ENCODE measurements at regions not wholly inside any gene's neighbourhood (a gene's known extent, or its start where the extent isn't known, plus 50 kb on each side); places are given as distances from the start of the nearest gene placed in this dataset.

DNA sequence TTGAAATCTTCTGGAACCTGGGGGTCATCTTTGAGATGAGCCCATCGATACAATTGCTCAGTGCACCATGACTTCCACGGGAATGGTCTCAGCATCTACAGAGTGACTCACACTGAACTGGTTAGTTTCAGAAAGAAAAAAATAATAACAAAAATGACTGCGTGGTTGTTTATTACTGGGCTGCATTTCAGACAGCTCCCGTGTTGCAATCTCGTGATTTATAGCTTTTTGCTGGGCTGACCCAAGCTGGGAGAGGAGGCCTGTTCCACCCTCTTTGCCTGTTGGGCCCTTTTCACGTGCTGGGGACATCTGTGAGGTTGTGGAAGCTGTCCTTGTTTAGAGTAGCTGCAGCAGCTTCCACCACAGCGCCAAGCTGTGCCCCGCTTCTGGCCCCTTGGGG is 225.5 kb downstream of the BMP7 start:
- Histone ChIP-seq H3K9me3 (ENCODE audit: control insufficient read depth in 1 of 2, low read length in 2 of 2) (no peaks in the 10 kb centered on the region), H3K27ac (ENCODE audit: low read length) (no peak overlapping the region), H3K36me3 (ENCODE audit: control insufficient read depth in 1 of 2, insufficient read depth in 2 of 2, low read length in 2 of 2) (no peaks in the 10 kb centered on the region), H3K27me3 (ENCODE audit: low read depth, low read length) (no peaks in the 10 kb centered on the region), H3K4me3 (ENCODE audit: low read depth in 1 of 2, low read length in 2 of 2) (no peak overlapping the region), H3K4me1 (ENCODE audit: control insufficient read depth in 1 of 2, insufficient read depth in 2 of 2, low read length in 2 of 2) (peaks cover 0 to 18% of the 10 kb centered on the region in 2 donors)

DNA sequence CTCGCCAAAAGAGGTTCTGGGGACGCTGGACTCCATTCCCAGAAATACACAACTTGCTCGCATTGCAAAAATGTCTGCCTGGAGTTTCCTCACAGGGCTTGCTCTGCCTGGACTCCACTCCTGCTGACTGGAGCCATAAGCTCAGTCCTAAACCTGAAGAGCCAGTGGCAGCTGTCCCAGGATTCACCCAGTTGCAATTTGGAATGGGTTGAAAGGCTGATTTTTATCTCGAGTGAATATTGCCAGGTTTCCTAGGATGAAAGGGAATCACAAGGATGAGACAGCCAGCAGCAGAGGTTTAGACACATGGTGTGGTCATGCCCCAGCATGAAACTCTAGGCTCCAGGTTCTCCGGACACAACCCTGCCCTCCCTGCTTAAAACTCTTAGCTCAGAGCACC is 223.3 kb downstream of the BMP7 start:
- Histone ChIP-seq H3K36me3 (ENCODE audit: control insufficient read depth in 1 of 2, insufficient read depth in 2 of 2, low read length in 2 of 2) (no peaks in the 10 kb centered on the region), H3K4me3 (ENCODE audit: low read depth in 1 of 2, low read length in 2 of 2) (no peak overlapping the region), H3K4me1 (ENCODE audit: control insufficient read depth in 1 of 2, insufficient read depth in 2 of 2, low read length in 2 of 2) (peaks cover 0 to 18% of the 10 kb centered on the region in 2 donors), H3K27ac (ENCODE audit: low read length) (no peak overlapping the region), H3K9me3 (ENCODE audit: control insufficient read depth in 1 of 2, low read length in 2 of 2) (no peaks in the 10 kb centered on the region), H3K27me3 (ENCODE audit: low read depth, low read length) (no peaks in the 10 kb centered on the region)

DNA sequence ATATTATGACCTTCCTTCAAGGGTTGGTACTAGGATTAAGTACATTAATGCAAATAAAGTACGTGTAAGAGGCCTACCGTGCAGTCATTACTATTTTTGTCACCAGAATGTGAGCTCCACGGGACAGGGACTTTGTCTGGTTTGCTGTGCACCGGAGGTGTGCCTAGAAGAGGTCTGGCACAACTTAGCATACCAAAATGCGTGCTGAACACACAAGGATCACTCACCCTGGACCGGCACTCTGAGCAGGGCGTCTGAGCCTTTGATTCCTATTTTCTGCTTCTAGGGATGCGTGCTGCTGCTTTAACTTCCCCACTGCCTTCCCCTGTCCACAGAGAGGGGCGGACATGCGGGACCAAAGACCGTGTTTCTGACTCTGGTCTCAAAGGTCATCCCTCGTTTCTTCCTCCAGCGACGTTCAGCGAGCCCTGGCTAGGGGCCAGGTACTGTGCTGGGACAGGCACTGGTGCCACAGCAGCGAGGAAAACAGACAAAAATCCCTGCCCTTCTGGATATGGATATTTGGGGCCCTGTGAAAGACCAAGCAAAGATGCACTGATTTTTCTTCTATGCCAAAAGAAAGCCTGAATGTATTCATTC is 222.7 kb downstream of the BMP7 start:
- Histone ChIP-seq H3K27me3 (ENCODE audit: low read depth, low read length) (no peaks in the 10 kb centered on the region), H3K9me3 (ENCODE audit: control insufficient read depth in 1 of 2, low read length in 2 of 2) (no peaks in the 10 kb centered on the region), H3K4me3 (ENCODE audit: low read depth in 1 of 2, low read length in 2 of 2) (no peak overlapping the region), H3K36me3 (ENCODE audit: control insufficient read depth in 1 of 2, insufficient read depth in 2 of 2, low read length in 2 of 2) (no peaks in the 10 kb centered on the region), H3K4me1 (ENCODE audit: control insufficient read depth in 1 of 2, insufficient read depth in 2 of 2, low read length in 2 of 2) (peaks cover 0 to 18% of the 10 kb centered on the region in 2 donors), H3K27ac (ENCODE audit: low read length) (no peak overlapping the region)

DNA sequence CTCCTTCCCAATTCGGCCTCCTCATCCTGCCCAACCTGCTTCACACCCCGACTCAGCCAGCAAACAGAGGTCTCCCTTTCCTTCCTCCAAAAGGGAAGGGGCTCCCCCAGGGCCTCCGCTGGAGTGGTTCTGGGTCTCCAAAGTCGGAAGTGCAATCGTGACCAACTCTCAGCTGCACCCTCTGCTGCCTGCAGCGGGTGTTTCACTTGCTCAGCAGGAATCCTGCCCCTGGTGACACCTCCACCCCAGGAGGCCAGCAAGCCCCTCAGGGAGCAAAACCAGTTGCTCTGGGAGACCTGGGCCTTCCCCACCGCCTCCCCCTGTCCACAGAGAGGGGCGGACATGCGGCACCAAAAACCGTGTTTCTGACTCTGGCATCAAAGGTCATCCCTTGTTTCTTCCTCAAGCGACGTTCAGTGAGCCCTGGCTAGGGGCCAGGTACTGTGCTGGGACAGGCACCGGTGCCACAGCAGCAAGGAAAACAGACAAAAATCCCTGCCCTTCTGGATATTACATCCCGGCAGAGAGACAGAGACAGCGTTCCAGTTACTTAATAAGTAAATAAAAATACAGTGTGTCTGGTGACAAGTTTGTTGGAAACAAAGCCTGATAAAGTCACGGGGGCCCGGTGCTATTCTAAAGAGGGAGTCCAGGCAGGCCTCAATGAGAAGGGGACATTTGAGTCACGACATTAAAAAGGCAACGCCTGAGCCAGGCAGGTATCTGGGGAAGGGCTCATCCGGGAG is 219.0 kb downstream of the BMP7 start:
- Histone ChIP-seq H3K4me1 (ENCODE audit: control insufficient read depth in 1 of 2, insufficient read depth in 2 of 2, low read length in 2 of 2) (no peaks in the 10 kb centered on the region), H3K27ac (ENCODE audit: low read length) (no peak overlapping the region), H3K4me3 (ENCODE audit: low read depth in 1 of 2, low read length in 2 of 2) (no peak overlapping the region), H3K36me3 (ENCODE audit: control insufficient read depth in 1 of 2, insufficient read depth in 2 of 2, low read length in 2 of 2) (no peaks in the 10 kb centered on the region), H3K9me3 (ENCODE audit: control insufficient read depth in 1 of 2, low read length in 2 of 2) (no peaks in the 10 kb centered on the region), H3K27me3 (ENCODE audit: low read depth, low read length) (no peaks in the 10 kb centered on the region)

DNA sequence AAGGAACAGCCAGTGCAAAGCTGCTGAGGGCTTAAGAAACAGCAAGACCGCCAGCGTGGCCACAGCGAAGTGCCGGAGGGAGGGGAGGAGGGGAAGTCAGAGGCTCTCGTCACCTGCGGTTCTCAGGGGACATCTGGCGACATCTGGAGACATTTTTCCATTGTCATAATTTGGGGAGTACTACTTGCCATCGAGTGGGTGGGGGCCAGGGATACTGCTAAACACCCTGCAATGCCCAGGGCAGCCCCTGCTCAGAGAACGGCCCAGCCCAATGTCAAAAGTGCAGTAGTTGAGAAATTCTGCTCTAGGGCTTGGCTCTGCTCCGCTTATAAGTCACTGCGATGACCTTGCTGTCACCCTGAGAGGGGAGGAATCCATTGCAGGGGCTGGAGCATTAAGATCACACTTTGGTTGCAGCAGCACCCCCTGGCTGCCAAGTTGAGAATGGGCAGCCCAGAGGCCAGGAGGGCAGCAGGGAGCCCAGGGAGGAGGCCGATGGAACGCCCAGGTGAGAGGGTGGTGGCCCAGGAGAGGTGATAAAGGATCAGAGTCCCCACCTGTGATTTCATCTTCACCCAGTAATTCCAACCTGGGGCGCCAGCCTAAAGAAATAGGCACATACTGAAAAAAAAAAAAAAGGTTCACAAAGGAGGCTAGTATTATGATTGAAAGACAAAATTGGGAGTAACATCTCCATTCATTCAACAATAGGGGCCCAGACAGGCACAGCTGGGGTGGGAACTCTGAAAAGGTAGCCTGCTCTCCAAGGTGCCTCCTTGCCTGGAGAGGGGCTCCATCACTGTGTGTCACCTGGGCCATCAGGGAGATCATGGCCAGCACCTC is 218.2 kb downstream of the BMP7 start:
- Histone ChIP-seq H3K27me3 (ENCODE audit: low read depth, low read length) (no peaks in the 10 kb centered on the region), H3K27ac (ENCODE audit: low read length) (no peak overlapping the region), H3K9me3 (ENCODE audit: control insufficient read depth in 1 of 2, low read length in 2 of 2) (no peaks in the 10 kb centered on the region), H3K36me3 (ENCODE audit: control insufficient read depth in 1 of 2, insufficient read depth in 2 of 2, low read length in 2 of 2) (no peaks in the 10 kb centered on the region), H3K4me1 (ENCODE audit: control insufficient read depth in 1 of 2, insufficient read depth in 2 of 2, low read length in 2 of 2) (no peaks in the 10 kb centered on the region), H3K4me3 (ENCODE audit: low read depth in 1 of 2, low read length in 2 of 2) (no peak overlapping the region)

DNA sequence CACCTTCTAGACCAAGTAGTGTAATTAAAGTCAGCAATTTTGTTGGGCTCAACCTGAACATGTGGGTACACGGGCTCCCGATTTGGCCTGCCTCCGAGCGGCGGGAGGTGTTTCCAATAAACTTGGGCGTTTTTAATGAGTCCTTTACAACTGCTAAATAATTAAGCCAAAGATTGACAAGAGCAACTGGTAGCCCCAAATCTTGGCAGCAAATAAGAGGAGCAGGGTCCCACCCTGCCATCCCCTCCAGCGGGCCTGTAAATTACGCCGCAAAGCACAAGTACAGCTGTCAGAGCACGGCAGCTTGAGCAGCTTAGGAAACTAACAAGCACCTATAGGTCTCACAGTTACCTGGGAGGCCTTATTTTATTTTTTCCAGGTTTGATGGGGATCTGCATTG is 217.1 kb downstream of the BMP7 start:
- H3K27ac ChIP-seq (ENCODE audit: low read length) = no peak overlapping the region
- H3K9me3 ChIP-seq (ENCODE audit: control insufficient read depth in 1 of 2, low read length in 2 of 2) = no peaks in the 10 kb centered on the region
- H3K36me3 ChIP-seq (ENCODE audit: control insufficient read depth in 1 of 2, insufficient read depth in 2 of 2, low read length in 2 of 2) = no peaks in the 10 kb centered on the region
- no peaks in the 10 kb centered on the region for H3K27me3 ChIP-seq (ENCODE audit: low read depth, low read length)
- H3K4me1 ChIP-seq (ENCODE audit: control insufficient read depth in 1 of 2, insufficient read depth in 2 of 2, low read length in 2 of 2) = no peaks in the 10 kb centered on the region
- no peak overlapping the region for H3K4me3 ChIP-seq (ENCODE audit: low read depth in 1 of 2, low read length in 2 of 2)

DNA sequence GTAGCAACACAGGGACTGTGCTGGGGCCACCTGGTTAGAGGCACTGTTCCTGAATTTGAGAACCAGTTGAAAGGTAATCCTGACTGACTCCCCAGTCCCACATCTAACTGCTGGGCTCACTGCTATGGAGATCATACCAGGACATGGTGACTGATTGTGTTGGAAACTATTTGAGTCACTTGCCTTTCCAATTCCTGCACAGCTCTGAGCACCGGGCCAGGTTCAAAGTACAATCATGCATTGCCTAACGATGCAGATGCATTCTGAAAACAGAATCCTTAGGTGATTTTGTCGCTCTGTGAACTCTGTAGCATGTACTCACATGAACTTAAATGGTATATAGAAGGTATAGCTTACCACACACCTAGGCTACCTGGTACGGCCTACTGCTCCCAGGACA is 215.3 kb downstream of the BMP7 start:
- no peaks in the 10 kb centered on the region for H3K4me1 ChIP-seq (ENCODE audit: control insufficient read depth in 1 of 2, insufficient read depth in 2 of 2, low read length in 2 of 2)
- no peak overlapping the region for H3K4me3 ChIP-seq (ENCODE audit: low read depth in 1 of 2, low read length in 2 of 2)
- no peaks in the 10 kb centered on the region for H3K36me3 ChIP-seq (ENCODE audit: control insufficient read depth in 1 of 2, insufficient read depth in 2 of 2, low read length in 2 of 2)
- H3K27ac ChIP-seq (ENCODE audit: low read length) = no peak overlapping the region
- H3K27me3 ChIP-seq (ENCODE audit: low read depth, low read length) = no peaks in the 10 kb centered on the region
- H3K9me3 ChIP-seq (ENCODE audit: control insufficient read depth in 1 of 2, low read length in 2 of 2) = no peaks in the 10 kb centered on the region

DNA sequence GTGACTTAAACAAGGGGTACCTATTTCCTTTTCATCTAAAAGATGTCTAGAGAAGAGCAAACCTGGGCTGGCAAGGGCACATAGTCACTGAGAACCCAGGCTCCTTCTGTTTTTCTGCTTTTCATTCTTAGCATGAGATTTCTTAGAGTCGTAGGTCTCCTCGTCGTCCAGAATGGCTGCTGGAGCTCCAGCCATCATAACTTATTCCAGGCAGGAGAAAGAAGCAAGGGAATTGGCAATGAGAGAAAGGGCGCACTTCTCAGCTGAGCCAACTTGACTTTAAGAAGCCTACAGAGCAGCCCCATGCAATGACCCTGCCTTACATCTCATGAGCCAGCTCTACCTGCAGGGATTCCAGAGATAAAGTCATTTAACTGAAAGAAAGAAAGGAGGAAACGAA is 213.4 kb downstream of the BMP7 start:
- Histone ChIP-seq H3K9me3 (ENCODE audit: control insufficient read depth in 1 of 2, low read length in 2 of 2) (no peaks in the 10 kb centered on the region), H3K4me1 (ENCODE audit: control insufficient read depth in 1 of 2, insufficient read depth in 2 of 2, low read length in 2 of 2) (no peaks in the 10 kb centered on the region), H3K27me3 (ENCODE audit: low read depth, low read length) (no peaks in the 10 kb centered on the region), H3K4me3 (ENCODE audit: low read depth in 1 of 2, low read length in 2 of 2) (no peak overlapping the region), H3K36me3 (ENCODE audit: control insufficient read depth in 1 of 2, insufficient read depth in 2 of 2, low read length in 2 of 2) (no peaks in the 10 kb centered on the region), H3K27ac (ENCODE audit: low read length) (no peak overlapping the region)

DNA sequence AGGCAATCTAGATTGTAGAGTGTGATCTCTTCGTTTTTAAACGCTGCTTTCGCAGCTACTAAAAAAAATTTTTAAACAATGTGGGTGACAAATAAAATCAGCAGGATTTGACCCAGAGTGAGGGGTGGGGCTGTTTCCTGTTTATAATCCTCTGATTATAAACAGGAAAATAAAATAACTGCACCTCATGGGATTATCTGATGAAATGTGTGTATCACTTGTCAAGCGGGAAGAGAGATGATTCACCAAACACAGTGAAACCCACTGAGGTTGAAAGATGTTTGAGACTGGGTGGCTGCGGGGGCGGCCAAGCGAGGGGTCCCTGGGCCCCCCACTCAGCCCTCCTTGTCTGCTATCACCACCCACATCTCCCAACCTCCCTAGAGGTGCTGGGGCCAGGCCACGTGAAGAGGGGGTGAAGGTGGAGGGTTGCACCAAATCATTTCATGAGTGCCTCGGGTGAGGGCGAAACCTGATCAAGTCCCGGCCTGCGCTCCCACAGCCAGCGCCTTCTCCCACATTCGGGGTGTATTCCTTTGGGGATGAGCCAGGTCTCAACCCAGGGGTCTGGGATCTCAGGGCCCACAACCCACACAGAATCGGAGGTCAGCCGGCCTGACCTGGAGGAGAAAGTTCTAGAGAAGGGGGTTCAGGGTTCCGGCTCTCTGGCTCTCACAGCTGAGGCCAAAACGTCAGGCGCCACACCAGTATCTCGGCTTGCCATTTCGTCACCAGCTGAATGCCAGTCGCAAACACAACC is 212.5 kb downstream of the BMP7 start:
- H3K27me3 ChIP-seq (ENCODE audit: low read depth, low read length) = no peaks in the 10 kb centered on the region
- H3K27ac ChIP-seq (ENCODE audit: low read length) = no peak overlapping the region
- no peak overlapping the region for H3K4me3 ChIP-seq (ENCODE audit: low read depth in 1 of 2, low read length in 2 of 2)
- no peaks in the 10 kb centered on the region for H3K9me3 ChIP-seq (ENCODE audit: control insufficient read depth in 1 of 2, low read length in 2 of 2)
- no peaks in the 10 kb centered on the region for H3K4me1 ChIP-seq (ENCODE audit: control insufficient read depth in 1 of 2, insufficient read depth in 2 of 2, low read length in 2 of 2)
- no peaks in the 10 kb centered on the region for H3K36me3 ChIP-seq (ENCODE audit: control insufficient read depth in 1 of 2, insufficient read depth in 2 of 2, low read length in 2 of 2)

DNA sequence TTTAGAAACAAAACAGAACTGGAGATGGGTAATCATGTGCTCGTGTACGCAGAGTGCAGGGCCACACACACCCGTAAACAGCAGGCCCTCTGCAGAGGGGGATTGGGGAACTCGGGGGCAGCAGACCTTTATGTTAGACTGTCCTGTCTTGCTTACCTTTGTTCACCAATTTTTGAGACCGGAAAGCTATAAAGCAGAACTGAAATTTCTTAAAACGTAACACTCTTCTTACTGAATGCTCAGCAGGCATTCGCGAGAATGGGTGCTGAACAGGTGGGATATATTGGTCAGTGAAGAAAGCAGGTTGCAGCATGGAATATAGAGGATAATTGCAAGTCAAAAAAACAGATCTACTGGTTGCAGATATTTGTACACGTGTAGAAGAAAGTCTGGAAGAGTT is 211.1 kb downstream of the BMP7 start:
- Histone ChIP-seq H3K36me3 (ENCODE audit: control insufficient read depth in 1 of 2, insufficient read depth in 2 of 2, low read length in 2 of 2) (no peaks in the 10 kb centered on the region), H3K27me3 (ENCODE audit: low read depth, low read length) (no peaks in the 10 kb centered on the region)

DNA sequence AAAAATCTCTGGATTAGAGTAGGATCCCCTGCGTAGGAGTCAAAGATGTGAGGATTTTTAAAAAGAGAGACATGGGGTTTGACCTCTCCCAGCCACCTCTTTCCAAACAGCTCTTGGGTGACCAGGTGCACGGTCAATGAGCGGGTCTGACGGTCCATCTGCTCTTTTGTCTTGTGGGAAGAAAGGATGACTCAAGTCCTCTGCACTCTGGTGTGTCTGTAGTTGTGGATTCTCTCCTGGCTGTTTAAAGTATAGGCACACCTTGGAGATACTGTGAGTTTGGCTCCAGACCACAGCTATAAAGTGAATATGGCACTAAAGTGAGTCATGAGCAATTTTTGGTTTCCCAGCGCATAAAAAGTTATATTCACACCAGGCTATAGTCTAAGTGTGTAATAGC is 209.8 kb downstream of the BMP7 start:
- no peaks in the 10 kb centered on the region for H3K4me1 ChIP-seq (ENCODE audit: control insufficient read depth in 1 of 2, insufficient read depth in 2 of 2, low read length in 2 of 2)
- no peak overlapping the region for H3K4me3 ChIP-seq (ENCODE audit: low read depth in 1 of 2, low read length in 2 of 2)
- no peak overlapping the region for H3K27ac ChIP-seq (ENCODE audit: low read length)
- no peaks in the 10 kb centered on the region for H3K36me3 ChIP-seq (ENCODE audit: control insufficient read depth in 1 of 2, insufficient read depth in 2 of 2, low read length in 2 of 2)
- no peaks in the 10 kb centered on the region for H3K27me3 ChIP-seq (ENCODE audit: low read depth, low read length)
- no peaks in the 10 kb centered on the region for H3K9me3 ChIP-seq (ENCODE audit: control insufficient read depth in 1 of 2, low read length in 2 of 2)

More for the DNA sequence above, 211.1 kb downstream of the BMP7 start:
- Histone ChIP-seq H3K4me3 (ENCODE audit: low read depth in 1 of 2, low read length in 2 of 2) (no peak overlapping the region), H3K9me3 (ENCODE audit: control insufficient read depth in 1 of 2, low read length in 2 of 2) (no peaks in the 10 kb centered on the region), H3K27ac (ENCODE audit: low read length) (no peak overlapping the region), H3K4me1 (ENCODE audit: control insufficient read depth in 1 of 2, insufficient read depth in 2 of 2, low read length in 2 of 2) (no peaks in the 10 kb centered on the region)

All from muscle layer of duodenum (tissue), 2 donors.